Left lobe of liver (tissue), 2 donors: ENCODE measurements at regions not wholly inside any gene's neighbourhood (a gene's known extent, or its start where the extent isn't known, plus 50 kb on each side); places are given as distances from the start of the nearest gene placed in this dataset.
"Not testable (repeated sequence)": the region's sequence is repeated elsewhere in the genome, so short reads cannot be mapped to it uniquely, and the experiment has no call there.

Experiments
- ATAC-seq: fragments of 200-7000 bp; cut with Tn5 transposase; one replicate; pipeline ENCODE4 v1.9.1; 2020; ENCODE audit warnings: mild to moderate bottlenecking, moderate library complexity
- DNase-seq: peaks from one replicate; pipeline ENCODE4 v3.0.0-alpha.2; 2020; ENCODE audit warnings: low spot score
- donor health status: DM: no; HTN: no; CAD: no; lungs with moderate emphysema.
- donor health status: DM: no; HTN: yes; CAD: no.

DNA sequence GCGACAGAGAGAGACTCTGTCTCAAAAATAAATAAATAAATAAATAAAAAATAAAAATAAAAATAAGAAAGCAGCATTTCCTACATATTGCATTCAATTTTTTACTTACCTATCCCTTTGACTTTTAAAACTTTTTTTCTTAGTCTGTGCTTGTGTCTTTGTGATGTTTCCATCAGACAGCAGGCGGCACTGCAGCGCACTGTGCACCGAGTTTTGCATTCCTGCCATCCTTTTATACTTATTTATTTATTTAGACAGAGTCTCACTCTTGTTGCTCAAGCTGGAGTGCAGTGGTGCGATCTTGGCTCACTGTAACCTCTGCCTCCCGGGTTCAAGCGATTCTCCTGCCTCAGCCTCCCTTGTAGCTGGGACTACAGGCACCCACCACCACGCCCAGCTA, 203.9 kb downstream of the SPATA31A1 start:
- peak; percentile 49 for ATAC-seq
- not testable (repeated sequence) for DNase-seq

DNA sequence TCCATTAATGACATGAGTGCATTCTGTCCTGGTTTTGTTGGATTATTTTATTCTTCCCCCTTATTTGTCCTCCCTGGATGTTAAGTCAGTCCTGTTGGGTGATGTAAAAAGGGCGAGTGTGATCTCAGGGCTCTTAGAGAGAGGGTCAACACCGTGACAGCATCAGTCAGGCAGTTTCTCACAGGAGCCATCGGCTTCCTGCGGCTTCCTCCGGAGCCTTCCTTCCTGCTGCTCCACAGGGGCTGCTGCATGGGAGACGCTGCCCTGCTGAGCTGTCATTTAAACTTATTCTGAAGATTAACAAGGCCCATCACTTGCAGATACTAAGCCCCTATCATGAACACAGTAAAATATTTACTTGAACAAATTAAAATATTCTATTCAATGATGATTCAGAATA, 211.3 kb downstream of the SPATA31A1 start:
- not testable (repeated sequence) for ATAC-seq, DNase-seq

DNA sequence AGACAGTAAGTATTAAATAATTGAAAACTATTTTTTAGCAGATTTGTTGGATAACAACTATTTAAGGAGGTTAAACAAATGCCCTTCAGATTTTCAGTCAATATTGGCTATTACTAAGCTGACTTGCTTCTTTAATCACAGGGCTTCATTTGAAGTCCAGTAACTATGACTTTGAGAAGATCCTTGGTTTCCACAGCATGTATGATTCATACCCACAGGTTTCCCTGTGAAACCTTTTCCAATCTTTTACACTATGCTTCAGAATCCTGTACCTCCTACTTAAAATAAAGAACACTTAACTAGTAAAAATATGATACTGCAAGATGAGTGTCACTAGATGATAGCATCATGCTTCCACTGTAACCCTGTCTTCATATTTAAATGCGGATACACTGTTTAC, 211.9 kb downstream of the SPATA31A1 start:
- DNase-seq, ATAC-seq: not testable (repeated sequence)

DNA sequence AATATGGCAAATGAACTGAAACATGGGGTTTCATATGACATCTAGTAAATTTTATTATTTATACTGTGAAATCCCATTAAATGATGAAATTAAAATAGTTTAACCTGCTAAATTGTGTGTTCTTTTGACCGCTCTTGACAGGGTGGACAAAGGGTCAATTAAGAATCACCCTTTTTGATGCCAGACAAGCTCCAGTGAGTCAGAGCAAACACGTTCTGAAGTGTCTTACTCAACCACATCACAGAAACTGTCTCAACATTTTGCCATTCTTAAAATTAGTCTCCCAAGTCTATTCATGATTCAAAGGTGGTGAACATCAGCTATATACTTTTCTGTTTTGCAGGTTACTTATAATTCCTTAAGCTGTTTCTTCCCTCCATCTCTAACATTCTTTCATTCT, 213.4 kb downstream of the SPATA31A1 start:
- not testable (repeated sequence) for ATAC-seq, DNase-seq

DNA sequence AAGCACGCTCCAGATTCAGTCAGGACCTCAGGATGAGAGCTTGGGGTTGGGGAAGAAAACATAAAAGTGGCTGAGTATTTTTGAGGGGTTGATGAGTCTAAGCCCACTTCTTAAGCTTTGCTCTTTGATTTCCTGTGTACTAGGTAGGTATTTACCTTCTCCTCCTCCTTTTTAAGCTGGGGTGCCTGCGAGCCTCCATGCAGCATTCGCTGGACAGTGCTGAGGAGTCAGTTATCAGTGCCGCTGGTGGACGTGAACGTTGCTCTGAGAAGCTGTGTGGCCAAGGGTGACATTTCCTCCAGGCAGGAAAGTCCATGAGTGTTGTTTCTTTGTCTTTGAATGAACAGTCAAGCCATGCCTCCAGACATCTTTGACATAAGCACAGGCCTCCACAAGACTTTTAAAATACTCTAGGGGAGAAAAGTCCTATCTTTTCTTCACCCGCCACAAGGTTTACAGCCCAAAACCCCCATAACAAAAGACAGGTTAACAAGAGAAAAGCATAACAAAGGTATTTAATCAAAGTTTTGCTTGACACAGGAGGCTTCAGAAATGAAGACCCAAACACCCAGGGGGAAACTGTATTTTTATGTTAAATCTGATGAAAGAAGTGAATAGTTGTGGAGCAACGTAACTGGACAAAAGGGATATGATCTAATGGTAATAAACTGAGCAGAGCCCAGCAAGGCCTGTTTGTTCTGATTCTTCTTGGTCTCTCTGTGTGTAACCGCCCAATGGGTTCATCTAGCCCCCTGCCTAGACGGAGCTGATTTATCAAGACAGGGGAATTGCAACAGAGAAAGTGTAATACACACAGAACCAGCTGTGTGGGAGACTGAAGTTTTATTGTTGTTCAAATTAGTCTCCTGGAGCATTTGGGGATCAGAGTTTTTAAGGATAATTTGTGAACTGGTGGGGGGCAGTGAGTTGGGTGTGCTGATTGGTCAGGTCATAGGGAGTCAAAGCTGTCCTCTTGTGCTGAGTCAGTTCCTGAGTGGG, 217.9 kb downstream of the SPATA31A1 start:
- not testable (repeated sequence) for ATAC-seq, DNase-seq

DNA sequence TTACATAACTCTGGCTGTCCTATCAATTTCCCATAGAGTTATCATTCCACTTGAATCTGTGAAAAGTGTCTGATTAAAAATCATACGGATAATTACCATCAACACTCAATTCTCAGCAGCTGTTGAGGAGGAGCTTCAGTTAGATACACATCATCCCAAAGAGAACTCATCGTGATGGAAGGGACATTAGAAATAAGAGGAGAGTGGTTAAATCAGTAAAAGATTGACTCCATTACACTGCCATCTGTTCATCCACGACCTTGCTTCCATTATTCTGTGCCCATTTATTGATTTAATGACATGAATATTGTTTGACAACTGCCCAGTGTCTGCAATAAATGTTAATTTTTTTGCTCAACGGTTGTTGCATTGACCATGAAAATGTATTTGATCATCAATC, 223.5 kb downstream of the SPATA31A1 start:
- not testable (repeated sequence) for DNase-seq, ATAC-seq

DNA sequence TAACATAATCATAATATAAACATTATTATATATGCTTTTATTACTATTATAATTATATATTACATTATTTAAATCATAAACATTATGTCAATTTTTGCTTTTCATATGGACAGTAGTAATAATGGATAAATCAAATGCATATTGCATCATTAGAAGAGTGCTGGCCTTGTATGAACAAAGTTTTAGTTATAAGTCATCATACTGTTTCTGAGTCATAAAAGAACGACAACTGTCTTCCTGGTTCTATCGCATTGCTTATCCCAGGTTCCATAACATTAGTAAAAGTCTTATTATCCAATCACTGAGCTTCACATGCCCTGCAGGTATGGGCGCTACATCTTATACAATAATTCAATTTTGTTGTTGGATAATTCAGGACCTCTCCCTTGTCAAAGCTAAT, 225.8 kb downstream of the SPATA31A1 start:
- ATAC-seq, DNase-seq: not testable (repeated sequence)

DNA sequence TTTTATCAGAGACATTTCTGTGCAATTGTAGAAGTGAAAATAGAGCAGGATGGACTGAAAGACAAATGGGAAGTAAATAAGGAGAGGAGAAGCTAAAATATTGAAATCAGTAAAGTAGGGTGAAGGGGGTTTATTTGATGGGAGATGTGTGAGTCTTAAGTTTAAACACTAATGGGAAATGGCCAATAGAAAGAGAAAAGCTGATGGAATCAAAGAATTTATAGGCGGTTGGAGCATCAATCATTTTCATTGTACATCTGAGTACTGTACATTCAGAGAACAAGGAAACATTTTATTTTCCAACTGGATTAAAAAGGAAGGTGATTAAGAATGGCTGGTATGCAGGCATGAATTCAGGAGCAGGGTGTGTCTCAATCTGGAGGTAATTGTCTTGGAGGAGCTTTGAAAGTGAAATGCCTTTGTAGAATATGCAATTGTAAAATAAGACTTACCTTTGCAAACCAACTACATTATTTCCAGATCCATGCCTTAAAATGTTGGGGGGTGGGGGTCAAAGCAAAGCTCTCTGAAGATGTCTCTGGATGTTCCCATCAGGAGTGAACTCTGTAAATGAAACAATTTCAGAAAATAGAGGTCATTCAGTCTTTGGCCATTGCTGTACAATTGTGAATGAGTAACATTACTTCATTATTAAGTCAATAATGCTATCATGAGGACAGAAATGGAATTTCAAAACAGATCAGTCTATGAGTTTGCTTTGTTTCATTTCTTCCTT, 227.4 kb downstream of the SPATA31A1 start:
- not testable (repeated sequence) for DNase-seq, ATAC-seq

DNA sequence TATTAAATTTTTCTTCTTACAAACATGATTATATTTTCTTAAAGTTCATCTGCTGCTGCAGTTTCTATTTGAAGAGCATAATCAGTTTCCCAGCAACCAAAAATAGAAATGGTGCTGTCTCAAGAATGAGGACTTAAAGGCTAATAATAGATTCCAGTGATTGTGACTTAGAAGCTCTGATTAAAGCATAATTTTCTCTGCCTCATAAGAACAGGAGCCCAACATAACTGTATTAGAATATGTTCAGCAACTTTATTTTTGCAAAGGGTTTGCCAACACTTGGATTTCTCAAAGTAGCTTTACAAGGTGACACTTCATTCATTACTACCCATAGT, 227.9 kb downstream of the SPATA31A1 start:
- not testable (repeated sequence) for DNase-seq, ATAC-seq

DNA sequence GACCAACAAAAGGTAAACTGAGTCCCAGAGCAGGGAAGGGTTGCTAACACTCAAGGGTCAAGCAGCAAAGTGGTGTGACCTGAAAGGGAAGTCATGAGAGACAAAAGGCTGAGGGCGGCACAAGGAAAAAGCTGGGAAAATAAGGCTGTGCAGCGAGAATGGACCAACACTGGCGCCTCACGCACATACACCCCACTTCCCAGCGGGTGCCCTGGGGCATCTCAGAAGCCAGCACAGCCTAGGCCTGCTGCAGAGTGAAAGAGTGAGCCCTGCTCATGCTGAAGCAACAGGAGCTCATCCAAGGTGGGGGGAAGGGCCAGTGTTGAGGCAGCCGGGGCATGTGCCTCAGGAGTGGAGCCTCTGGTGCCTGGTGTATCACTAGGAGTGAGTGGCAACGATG, 229.8 kb downstream of the SPATA31A1 start:
- ATAC-seq, DNase-seq: not testable (repeated sequence)

DNA sequence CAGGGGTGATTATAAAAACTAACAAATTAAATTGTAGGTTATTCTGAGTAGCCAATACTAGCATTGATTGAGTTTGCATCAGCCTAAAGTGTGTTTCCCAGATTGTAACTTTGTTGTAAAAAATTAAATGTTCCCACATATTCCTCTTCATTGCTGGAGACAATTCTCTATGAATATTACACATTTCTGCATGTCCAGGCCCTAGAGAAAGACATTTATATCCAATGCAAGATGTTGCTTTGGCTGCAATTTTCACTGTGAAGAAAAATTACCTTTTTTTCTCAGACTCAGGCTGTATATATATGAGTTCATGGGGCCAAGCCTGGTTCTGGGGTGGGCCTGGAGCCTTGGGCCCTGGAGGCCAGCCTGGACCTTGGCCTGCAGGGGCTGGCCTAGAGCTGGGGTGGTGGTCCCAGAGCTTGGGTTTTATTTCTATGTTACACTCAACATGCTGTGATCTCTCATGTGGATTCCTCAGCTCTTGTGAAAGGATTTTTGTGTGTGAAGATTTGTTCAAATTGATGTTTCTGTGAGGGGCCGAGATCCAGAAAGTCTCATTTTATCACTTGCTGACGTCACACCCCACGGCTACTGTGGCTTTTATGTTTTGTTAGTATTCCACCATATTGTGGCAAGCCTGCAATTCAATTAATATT, 232.5 kb downstream of the SPATA31A1 start:
- ATAC-seq (no peak), DNase-seq (no peak)

DNA sequence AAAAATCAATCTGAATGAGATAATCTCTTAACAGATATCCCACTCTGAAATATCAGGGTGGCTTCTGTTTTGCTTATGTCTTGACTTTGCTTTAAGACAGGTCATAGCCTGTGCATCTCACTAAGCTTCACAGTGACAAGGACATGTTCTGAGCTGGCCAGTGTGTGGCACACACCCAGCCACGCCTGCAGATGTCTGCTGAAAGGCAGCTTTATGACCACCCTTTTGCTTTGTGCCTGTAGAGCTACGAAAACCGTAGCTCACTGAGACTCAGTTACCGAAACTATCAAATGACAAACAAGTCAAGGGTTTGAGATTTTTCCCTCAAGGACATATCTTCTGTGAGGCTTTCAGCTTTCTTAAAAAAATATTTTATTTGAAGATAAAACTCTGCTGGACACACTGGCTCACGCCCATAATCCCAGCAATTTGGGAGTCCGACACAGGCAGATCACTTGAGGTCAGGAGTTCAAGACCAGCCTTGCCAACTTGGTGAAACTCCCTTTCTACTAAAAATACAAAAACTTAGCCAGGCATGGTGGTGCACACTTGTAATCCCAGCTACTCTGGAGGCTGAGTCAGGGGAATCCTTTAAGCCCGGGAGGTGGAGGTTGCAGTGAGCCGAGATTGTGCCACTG, 233.2 kb downstream of the SPATA31A1 start:
- no peak for ATAC-seq
- no peak for DNase-seq

DNA sequence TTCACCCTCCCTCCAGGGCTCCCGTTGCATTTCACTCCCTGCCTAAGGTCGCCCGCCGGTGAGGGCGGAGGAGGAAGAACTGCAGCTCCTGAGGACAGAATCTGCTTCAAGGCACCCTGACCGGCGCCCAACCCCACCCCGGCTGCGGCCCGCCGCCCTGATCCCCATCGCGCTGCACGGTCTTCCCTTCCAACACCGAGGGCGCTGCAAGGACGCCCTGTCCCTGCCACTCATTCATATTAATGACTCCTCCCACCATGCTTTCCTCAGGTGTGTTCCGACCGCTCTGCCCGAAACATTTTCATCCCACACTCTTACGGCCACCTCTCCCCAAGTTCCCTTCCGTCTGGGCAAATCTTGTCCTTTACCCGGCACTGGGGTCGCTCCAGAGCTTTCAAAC, 248.6 kb downstream of the SPATA31A1 start:
- DNase-seq, ATAC-seq: not testable (repeated sequence)

DNA sequence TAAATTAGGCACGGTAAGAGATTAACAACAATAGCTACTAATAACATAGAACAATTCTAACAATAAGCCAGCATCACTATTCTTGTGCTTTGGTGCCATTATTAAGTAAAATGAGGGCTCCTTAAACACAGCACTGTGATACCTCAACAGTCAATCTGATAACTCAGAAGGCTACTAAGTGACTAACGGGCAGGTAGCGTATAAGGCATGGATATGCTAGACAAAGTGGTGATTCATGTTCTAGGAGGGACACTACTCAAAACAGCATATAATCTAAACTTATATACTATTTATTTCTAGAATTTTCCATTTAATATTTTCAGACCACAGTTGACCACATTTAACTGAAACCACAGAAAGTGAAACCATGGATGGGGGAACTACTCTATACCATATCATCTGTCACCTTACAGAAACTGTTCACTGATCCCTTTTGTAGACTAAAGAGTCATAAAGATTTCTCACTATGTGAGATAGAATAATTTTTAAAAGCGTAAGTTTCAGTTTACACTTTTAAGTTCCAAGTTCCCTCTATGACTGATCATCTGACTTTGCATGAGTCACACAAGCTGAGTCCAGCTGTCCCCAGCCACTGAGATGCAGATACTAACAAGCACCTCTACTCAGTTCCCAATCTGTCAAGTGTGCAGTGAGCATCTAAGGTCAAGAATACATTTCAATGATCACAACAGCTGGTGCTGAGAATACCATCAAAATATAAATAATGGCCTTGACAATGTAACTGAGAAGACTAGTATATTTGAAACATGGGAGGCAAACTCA, 256.2 kb downstream of the SPATA31A1 start:
- not testable (repeated sequence) for ATAC-seq, DNase-seq

DNA sequence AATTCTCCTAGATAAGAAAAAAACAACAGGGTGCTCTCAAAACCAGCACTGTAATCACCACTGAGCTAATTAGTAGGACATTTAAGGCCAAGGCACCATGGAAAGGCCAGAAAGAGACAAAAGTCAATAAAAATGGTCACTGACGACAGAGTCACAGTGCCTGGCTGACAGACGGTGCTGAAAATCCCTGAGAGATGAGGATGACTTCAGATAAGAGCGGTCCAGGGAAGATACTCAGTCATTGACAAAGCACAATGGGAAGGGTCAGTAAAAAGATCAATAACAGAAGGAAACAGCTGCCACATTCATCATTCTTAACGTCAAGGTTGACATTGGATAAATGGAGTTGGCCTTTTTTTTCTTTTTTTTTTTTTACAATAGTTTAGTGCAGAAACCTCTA, 261.0 kb downstream of the SPATA31A1 start:
- ATAC-seq, DNase-seq: not testable (repeated sequence)

DNA sequence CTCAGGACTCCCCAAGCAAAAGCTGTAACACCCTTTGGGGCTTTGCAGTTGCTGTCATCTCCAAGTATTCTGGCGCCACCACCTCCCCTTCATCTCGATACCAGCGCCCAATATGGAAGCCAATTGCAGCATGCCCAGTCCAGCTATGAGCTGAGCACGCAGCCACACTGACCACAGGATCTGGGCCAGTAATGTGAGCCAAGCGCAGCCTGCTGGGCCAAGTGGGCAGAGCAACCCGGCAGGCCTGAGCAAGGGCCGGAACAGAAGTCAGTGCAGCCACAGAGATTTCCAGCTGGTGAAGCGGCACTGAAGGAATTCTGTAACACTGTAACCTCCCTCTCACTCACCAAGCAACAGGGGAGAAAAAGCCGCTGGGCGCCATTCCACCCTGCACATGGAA, 268.6 kb downstream of the SPATA31A1 start:
- not testable (repeated sequence) for DNase-seq, ATAC-seq

DNA sequence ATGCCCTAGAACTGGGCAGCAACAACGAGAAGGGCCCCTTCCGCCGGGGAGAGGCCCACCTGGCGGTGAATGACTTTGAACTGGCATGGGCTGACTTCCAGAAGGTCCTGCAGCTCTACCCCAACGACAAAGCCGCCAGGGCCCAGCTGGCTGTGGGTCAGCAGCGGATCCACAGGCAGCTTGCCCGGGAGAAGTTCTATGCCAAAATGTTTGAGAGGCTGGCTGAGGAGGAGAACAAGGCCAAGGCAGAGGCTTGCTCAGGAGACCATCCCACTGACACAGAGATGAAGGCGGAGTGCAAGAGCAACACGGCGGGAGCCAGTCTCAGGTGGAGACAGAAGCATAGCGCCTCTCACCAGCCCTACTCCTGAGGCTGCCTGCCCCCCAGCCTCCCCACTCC, 276.6 kb downstream of the SPATA31A1 start:
- DNase-seq, ATAC-seq: not testable (repeated sequence)

DNA sequence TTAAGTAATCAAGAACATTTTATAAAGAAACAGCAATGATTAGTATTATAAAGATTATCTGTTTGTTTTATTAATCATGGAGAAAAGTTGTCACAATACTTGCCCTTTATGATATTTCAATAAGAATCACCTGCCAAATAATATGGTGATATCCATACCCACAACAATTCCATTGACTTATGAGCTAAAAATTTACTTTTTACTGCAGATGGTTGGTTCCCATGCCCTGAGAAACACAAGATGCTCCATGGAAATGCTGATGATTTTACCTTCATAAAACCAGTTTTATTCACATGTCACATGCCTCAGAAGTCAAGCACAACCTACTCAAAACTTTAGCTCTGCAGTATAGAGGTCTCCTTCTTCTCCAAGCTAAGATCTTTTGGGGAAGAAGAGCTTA, 293.6 kb downstream of the SPATA31A1 start:
- not testable (repeated sequence) for ATAC-seq, DNase-seq

DNA sequence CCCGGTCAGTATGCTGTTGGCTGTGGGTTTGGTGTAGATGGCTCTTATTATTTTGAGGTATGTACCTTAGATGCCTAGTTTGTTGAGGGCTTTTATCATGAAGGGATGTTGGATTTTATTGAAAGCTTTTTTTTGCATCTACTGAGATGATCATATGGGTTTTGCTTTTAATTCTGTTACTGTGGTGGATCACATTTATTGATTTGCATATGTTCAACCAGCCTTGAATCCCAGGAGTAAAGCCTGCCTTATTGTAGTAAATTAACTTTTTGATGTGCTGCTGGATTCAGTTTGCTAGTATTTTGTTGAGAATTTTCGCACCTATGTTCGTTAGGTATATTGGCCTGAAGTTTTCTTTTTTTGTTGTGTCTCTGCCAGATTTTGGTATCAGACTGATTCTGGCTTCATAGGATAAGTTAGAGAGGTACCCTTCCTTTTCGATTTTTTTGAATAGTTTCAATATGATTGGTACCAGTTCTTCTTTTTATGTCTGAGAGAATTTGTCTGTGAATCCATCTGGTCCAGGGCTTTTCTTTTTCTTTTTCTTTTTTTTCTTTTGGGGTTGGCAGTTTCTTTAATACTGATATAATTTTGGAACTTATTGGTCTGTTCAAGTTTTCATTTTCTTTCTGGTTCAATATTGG, 301.6 kb downstream of the SPATA31A1 start:
- DNase-seq, ATAC-seq: not testable (repeated sequence)
